ENCODE measurements at regions not wholly inside any gene's neighbourhood (a gene's known extent, or its start where the extent isn't known, plus 50 kb on each side); places are given as distances from the start of the nearest gene placed in this dataset.

DNA sequence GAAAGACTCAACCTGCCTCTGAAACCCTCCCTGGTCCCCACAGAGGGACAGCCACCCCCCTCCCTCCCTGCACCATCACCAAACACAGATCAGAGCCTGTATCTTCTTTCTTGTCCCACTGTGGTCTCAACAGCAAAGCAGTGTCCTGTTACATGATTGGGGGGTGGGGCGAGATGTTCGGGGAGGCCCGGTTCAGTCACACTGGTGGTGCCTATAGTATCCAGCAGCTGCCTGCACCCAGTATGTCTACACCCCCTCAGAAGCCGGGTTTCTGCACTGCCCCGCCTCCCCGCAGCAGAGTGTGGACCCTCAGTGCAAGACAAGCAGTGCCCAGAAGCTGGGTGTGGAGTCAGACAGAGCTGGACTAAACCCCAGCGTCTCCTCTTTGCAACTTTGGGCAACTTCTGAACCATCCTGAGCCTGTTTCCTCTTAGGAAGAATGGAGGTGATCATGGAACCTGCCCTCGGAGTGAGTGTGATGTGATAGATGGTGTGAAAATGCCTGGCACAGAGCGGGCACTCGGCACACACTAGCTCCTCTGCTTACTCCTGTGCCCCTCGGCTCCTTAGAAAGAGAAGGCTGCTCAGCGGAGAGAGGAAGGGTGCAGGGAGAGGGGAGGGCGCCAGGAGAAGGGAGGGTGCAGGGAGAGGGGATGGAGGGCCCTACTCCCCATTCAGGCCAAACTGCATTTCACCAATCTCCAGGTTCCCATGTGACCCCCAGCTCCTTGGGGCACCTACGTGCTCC is 84.0 kb upstream of the TNRC6C start:
- no peaks in the 10 kb centered on the region for H3K36me3 ChIP-seq (ENCODE audit: low read depth)
- H3K27ac ChIP-seq (ENCODE audit: poor library complexity, severe bottlenecking) = no peak overlapping the region
- TF ChIP-seq, protein P1, sequence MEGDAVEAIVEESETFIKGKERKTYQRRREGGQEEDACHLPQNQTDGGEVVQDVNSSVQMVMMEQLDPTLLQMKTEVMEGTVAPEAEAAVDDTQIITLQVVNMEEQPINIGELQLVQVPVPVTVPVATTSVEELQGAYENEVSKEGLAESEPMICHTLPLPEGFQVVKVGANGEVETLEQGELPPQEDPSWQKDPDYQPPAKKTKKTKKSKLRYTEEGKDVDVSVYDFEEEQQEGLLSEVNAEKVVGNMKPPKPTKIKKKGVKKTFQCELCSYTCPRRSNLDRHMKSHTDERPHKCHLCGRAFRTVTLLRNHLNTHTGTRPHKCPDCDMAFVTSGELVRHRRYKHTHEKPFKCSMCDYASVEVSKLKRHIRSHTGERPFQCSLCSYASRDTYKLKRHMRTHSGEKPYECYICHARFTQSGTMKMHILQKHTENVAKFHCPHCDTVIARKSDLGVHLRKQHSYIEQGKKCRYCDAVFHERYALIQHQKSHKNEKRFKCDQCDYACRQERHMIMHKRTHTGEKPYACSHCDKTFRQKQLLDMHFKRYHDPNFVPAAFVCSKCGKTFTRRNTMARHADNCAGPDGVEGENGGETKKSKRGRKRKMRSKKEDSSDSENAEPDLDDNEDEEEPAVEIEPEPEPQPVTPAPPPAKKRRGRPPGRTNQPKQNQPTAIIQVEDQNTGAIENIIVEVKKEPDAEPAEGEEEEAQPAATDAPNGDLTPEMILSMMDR (IDR thresholded peaks at IDR 0.05; ENCODE audit: poor library complexity, severe bottlenecking) = no peak
- DNase-seq (ENCODE audit: low spot score) = no peak
- peaks cover 10% of the 10 kb centered on the region for H3K27me3 ChIP-seq (ENCODE audit: insufficient read depth, poor library complexity, severe bottlenecking)
- H3K4me3 ChIP-seq (ENCODE audit: severe bottlenecking) = no peak overlapping the region
- H3K4me1 ChIP-seq (ENCODE audit: insufficient read depth, poor library complexity, severe bottlenecking) = no peaks in the 10 kb centered on the region
- peaks cover 4% of the 10 kb centered on the region for H3K9me3 ChIP-seq (ENCODE audit: severe bottlenecking)
- no peak for ATAC-seq (ENCODE audit: low read depth)

DNA sequence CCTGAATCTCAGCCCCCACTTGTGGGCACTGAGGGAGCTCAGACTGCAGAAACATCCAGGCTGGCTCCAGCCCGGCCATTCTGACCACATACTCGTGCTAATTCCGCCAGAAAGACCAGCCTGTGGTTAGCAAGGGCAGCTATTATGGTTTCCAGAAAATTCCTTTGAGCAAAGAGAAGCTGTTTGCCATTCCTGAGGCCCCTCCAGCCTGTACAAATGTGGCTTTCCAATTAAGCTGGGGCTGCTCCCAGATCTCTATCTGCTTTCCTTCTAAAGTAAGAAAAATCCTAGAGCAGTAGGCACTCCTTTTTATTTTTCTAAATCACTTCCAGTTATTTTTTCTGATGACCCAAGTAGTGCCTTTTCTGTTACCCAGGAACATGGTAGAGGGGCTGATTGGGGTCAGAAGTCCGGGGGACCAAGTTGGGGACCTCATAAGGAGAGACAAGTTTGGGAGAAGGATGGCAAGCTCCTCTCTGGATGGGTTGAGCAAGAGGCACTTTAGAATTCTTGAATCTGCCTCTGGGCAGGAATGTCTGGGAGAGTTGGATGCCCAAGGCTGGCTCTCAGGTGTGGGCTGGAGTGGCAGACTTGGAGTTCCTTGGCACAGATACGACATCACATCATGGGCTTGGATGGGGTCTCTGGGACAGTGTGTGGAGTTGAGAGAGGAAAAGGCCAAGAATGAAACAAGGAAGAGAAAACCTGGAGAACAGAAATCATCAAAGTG is 83.3 kb upstream of the TNRC6C start:
- H3K27ac ChIP-seq (ENCODE audit: poor library complexity, severe bottlenecking) = no peak overlapping the region
- no peak for DNase-seq (ENCODE audit: low spot score)

DNA sequence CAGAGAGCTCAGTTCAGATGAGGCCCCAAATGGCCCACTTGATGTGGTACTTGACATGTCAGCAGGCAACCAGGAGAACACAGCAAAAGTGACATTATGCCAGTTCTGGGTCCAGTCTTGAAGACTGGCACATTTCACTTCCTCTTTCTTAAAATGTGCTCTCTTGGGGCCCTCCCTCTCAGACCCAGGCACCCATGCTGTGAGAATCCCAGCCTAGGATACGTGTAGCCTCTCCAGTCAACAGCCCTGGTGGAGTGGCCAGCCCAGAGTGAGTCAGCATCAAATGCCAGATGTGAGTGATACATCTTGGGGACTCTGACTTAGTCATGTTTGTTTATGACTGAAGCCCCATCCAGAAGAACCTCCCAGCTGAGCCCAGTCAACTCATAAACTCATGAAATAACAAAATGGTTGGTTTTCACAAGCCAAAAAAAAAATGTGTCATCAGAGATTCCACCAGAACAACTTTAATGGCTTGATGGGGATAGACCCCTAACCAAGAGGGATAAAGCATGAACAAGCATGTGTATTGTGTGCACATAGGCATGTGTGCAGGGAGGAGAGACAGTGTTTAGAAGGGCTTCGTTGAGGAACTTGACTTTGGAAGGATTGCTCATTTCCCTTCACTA is 82.5 kb upstream of the TNRC6C start:
- Histone ChIP-seq H3K27ac (ENCODE audit: poor library complexity, severe bottlenecking) (no peak overlapping the region), H3K4me1 (ENCODE audit: insufficient read depth, poor library complexity, severe bottlenecking) (no peaks in the 10 kb centered on the region), H3K9me3 (ENCODE audit: severe bottlenecking) (peaks cover 4% of the 10 kb centered on the region), H3K27me3 (ENCODE audit: insufficient read depth, poor library complexity, severe bottlenecking) (peaks cover 11% of the 10 kb centered on the region), H3K4me3 (ENCODE audit: severe bottlenecking) (no peak overlapping the region), H3K36me3 (ENCODE audit: low read depth) (no peaks in the 10 kb centered on the region)
- DNase-seq (ENCODE audit: low spot score) (no peak), ATAC-seq (ENCODE audit: low read depth) (no peak)
- TF ChIP-seq, protein P1 (IDR thresholded peaks at IDR 0.05; ENCODE audit: poor library complexity, severe bottlenecking) = no peak

More for the DNA sequence above, 83.3 kb upstream of the TNRC6C start:
- Histone ChIP-seq H3K4me1 (ENCODE audit: insufficient read depth, poor library complexity, severe bottlenecking) (no peaks in the 10 kb centered on the region), H3K27me3 (ENCODE audit: insufficient read depth, poor library complexity, severe bottlenecking) (peaks cover 10% of the 10 kb centered on the region), H3K9me3 (ENCODE audit: severe bottlenecking) (peaks cover 4% of the 10 kb centered on the region), H3K36me3 (ENCODE audit: low read depth) (no peaks in the 10 kb centered on the region), H3K4me3 (ENCODE audit: severe bottlenecking) (no peak overlapping the region)
- TF ChIP-seq, protein P1 (IDR thresholded peaks at IDR 0.05; ENCODE audit: poor library complexity, severe bottlenecking) = no peak
- ATAC-seq (ENCODE audit: low read depth) = no peak

DNA sequence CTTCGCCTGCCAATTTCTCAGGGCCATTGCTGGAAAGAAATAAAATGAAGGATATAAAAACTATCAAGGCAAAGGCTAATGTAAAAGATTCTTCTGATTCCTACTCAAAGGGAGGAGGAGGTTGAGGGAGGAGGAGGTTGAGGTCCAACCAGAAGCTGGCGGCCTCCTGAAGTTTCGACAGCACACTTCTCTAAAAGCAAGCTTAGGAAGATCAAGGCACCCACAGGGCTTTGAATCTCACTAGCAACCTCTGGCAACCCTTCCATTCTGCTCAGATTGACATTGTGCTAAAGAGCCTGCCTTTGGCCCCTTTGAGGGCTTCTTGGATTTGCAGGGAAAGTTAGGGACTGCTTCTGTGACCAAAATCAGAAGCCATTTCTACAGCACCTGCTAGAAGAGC is 81.5 kb upstream of the TNRC6C start:
- Histone ChIP-seq H3K4me1 (ENCODE audit: insufficient read depth, poor library complexity, severe bottlenecking) (no peaks in the 10 kb centered on the region), H3K4me3 (ENCODE audit: severe bottlenecking) (no peak overlapping the region), H3K9me3 (ENCODE audit: severe bottlenecking) (peaks cover 4% of the 10 kb centered on the region), H3K27me3 (ENCODE audit: insufficient read depth, poor library complexity, severe bottlenecking) (peaks cover 8% of the 10 kb centered on the region), H3K27ac (ENCODE audit: poor library complexity, severe bottlenecking) (no peak overlapping the region), H3K36me3 (ENCODE audit: low read depth) (no peaks in the 10 kb centered on the region)
- ATAC-seq (ENCODE audit: low read depth) (no peak), DNase-seq (ENCODE audit: low spot score) (no peak)
- TF ChIP-seq, protein P1 (IDR thresholded peaks at IDR 0.05; ENCODE audit: poor library complexity, severe bottlenecking) = no peak

All from RWPE2 (cell line).